Prostate gland (tissue), 2 donors: ENCODE measurements at regions not wholly inside any gene's neighbourhood (a gene's known extent, or its start where the extent isn't known, plus 50 kb on each side); places are given as distances from the start of the nearest gene placed in this dataset.
A peak's percentile ranks its signal among the peaks of the same experiment; 100 is the strongest.

Experiments
- CTCF ChIP-seq, 4 experiments: fragments of 200-600 bp in 2 of 4; fragments of 450-650 bp in 2 of 4; sonication (generic) in 2 of 4; IDR thresholded peaks; 1 replicate in 3 of 4; 2 replicates in 1 of 4; pipeline ENCODE4 v1.5.1; 2016 to 2019; ENCODE audit warnings: antibody characterized with exemption in 4 of 4, mild to moderate bottlenecking in 2 of 4, moderate library complexity in 2 of 4
- POLR2AphosphoS5 ChIP-seq: sonication (generic); formaldehyde crosslinking; IDR thresholded peaks from one replicate; pipeline ENCODE4 v1.6.1; 2017; ENCODE audit warnings: antibody characterized with exemption

- TF ChIP-seq POLR2AphosphoS5: peak; percentile 90
- no peak for TF ChIP-seq CTCF (IDR thresholded peaks at IDR 0.05)
Observed at GRCh38 chr5:67648201-67648671, 451.6 kb upstream of the CD180 start.
